BE2C (cell line): ENCODE measurements at regions not wholly inside any gene's neighbourhood (a gene's known extent, or its start where the extent isn't known, plus 50 kb on each side); places are given as distances from the start of the nearest gene placed in this dataset.

Experiments
- DNase-seq: peaks from one replicate; pipeline ENCODE4 v3.0.0-alpha.2; 2020
- H3K27me3 ChIP-seq: fragments of 250-450 bp; sonication (Bioruptor Pico); 2 replicates; pipeline ENCODE4 v1.5.1; 2020; ENCODE audit warnings: mild to moderate bottlenecking
- H3K36me3 ChIP-seq: fragments of 250-450 bp; sonication (Bioruptor Pico); 2 replicates; pipeline ENCODE4 v1.5.1; 2020; ENCODE audit warnings: mild to moderate bottlenecking
- H3K4me1 ChIP-seq: fragments of 250-450 bp; sonication (Bioruptor Pico); 2 replicates; pipeline ENCODE4 v1.5.1; 2020
- H3K4me3 ChIP-seq: 2 replicates; pipeline ENCODE4 v1.5.1; 2011; ENCODE audit warnings: low read depth, low read length
- H3K9me3 ChIP-seq: fragments of 250-450 bp; sonication (Bioruptor Pico); 2 replicates; pipeline ENCODE4 v1.5.1; 2020
- CTCF ChIP-seq: IDR thresholded peaks from 2 replicates; pipeline ENCODE4 v1.5.1; 2012; ENCODE audit warnings: mild to moderate bottlenecking, low read depth, low read length

- no peak for DNase-seq
Observed at GRCh38 chr15:38164507-38164906, 88.1 kb upstream of the SPRED1 start.

GRCh38 chr15:38168467-38169070 is 84.1 kb upstream of the SPRED1 start:
- no peak overlapping the region for H3K4me3 ChIP-seq
- H3K27me3 ChIP-seq = peaks cover 2% of the 10 kb centered on the region
- DNase-seq = no peak
- no peaks in the 10 kb centered on the region for H3K36me3 ChIP-seq
- no peak for TF ChIP-seq CTCF
- no peaks in the 10 kb centered on the region for H3K9me3 ChIP-seq
- H3K4me1 ChIP-seq = no peaks in the 10 kb centered on the region

More at GRCh38 chr15:38164507-38164906, 88.1 kb upstream of the SPRED1 start:
- Histone ChIP-seq H3K27me3 (peaks cover 30% of the 10 kb centered on the region), H3K4me1 (no peaks in the 10 kb centered on the region), H3K4me3 (no peak overlapping the region), H3K36me3 (no peaks in the 10 kb centered on the region), H3K9me3 (no peaks in the 10 kb centered on the region)
- no peak for TF ChIP-seq CTCF

GRCh38 chr15:38171973-38172372 is 80.7 kb upstream of the SPRED1 start:
- Histone ChIP-seq H3K27me3 (no peaks in the 10 kb centered on the region), H3K9me3 (no peaks in the 10 kb centered on the region), H3K36me3 (no peaks in the 10 kb centered on the region), H3K4me1 (no peaks in the 10 kb centered on the region), H3K4me3 (no peak overlapping the region)
- TF ChIP-seq CTCF = no peak
- DNase-seq = no peak

- Histone ChIP-seq H3K9me3 (no peaks in the 10 kb centered on the region), H3K4me3 (no peak overlapping the region), H3K27me3 (peaks cover 4% of the 10 kb centered on the region), H3K36me3 (no peaks in the 10 kb centered on the region), H3K4me1 (no peaks in the 10 kb centered on the region)
- no peak for DNase-seq
- TF ChIP-seq CTCF = no peak
Observed at GRCh38 chr15:38174691-38175090, 77.9 kb upstream of the SPRED1 start.

- Histone ChIP-seq H3K4me3 (no peak overlapping the region), H3K9me3 (no peaks in the 10 kb centered on the region), H3K27me3 (peaks cover 9% of the 10 kb centered on the region), H3K36me3 (no peaks in the 10 kb centered on the region), H3K4me1 (no peaks in the 10 kb centered on the region)
- DNase-seq = no peak
- no peak for TF ChIP-seq CTCF
Observed at GRCh38 chr15:38176155-38176554, 76.5 kb upstream of the SPRED1 start.

GRCh38 chr15:38176691-38177090 is 75.9 kb upstream of the SPRED1 start:
- no peak for TF ChIP-seq CTCF
- no peaks in the 10 kb centered on the region for H3K36me3 ChIP-seq
- H3K9me3 ChIP-seq = no peaks in the 10 kb centered on the region
- peaks cover 9% of the 10 kb centered on the region for H3K27me3 ChIP-seq
- no peaks in the 10 kb centered on the region for H3K4me1 ChIP-seq
- no peak overlapping the region for H3K4me3 ChIP-seq
- no peak for DNase-seq
